ENCODE measurements at regions not wholly inside any gene's neighbourhood (a gene's known extent, or its start where the extent isn't known, plus 50 kb on each side); places are given as distances from the start of the nearest gene placed in this dataset.
"Not testable (repeated sequence)": the region's sequence is repeated elsewhere in the genome, so short reads cannot be mapped to it uniquely, and the experiment has no call there.

DNA sequence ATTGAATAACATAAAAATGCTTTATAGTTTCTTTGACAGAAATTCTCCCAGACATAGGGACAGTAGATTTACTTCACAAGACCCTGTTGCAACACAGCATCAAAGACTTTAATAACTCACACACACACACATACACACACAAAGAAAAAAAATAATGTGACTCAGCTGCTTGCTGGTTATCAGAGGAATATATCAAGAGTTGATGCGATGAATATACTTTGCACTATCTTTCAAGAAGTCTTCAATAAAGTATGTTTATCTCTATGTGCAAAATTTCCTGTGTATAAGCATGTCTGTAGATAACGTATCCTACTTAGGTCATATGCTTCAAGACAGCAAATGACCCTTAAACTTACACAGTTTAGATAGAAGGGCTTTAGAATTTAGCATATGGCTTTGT lies 243.1 kb downstream of the ARL4A start:
- H3K4me3 ChIP-seq: no peak overlapping the region
- TF ChIP-seq POLR2A (IDR thresholded peaks at IDR 0.05): no peak
- TF ChIP-seq EP300 (IDR thresholded peaks at IDR 0.05): no peak
- TF ChIP-seq POLR2AphosphoS5 (IDR thresholded peaks at IDR 0.05): no peak
- TF ChIP-seq, protein P1, sequence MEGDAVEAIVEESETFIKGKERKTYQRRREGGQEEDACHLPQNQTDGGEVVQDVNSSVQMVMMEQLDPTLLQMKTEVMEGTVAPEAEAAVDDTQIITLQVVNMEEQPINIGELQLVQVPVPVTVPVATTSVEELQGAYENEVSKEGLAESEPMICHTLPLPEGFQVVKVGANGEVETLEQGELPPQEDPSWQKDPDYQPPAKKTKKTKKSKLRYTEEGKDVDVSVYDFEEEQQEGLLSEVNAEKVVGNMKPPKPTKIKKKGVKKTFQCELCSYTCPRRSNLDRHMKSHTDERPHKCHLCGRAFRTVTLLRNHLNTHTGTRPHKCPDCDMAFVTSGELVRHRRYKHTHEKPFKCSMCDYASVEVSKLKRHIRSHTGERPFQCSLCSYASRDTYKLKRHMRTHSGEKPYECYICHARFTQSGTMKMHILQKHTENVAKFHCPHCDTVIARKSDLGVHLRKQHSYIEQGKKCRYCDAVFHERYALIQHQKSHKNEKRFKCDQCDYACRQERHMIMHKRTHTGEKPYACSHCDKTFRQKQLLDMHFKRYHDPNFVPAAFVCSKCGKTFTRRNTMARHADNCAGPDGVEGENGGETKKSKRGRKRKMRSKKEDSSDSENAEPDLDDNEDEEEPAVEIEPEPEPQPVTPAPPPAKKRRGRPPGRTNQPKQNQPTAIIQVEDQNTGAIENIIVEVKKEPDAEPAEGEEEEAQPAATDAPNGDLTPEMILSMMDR (IDR thresholded peaks at IDR 0.05): no peak
- intact Hi-C loops (cut with DNase I): no loop called here
- no peaks in the 10 kb centered on the region for H3K9me3 ChIP-seq
- H3K27me3 ChIP-seq: no peaks in the 10 kb centered on the region
- no peak for DNase-seq
- H3K27ac ChIP-seq: no peak overlapping the region
- H3K36me3 ChIP-seq: no peaks in the 10 kb centered on the region
- no peaks in the 10 kb centered on the region for H3K4me1 ChIP-seq
- 84 to 91% methylated on average over 2 of the region's 2 CpGs for WGBS, 2 donors

DNA sequence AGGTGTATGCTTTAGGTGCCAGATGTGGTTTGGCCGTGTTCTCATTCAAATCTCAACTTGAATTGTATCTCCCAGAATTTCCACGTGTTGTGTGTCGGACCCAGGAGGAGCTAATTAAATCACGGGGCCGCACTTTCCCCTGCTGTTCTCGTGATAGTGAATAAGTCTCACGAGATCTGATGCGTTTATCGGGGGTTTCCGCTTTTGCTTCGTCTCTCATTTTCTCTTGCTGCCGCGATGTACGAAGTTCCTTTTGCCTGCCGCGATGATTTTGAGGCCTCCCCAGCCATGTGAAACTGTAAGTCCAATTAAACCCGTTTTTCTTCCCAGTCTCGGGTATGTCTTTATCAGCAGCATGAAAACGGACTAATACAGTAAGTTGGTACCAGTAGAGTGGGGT lies 244.0 kb downstream of the ARL4A start:
- H3K9me3 ChIP-seq; H3K4me3 ChIP-seq; H3K27ac ChIP-seq; DNase-seq; H3K4me1 ChIP-seq; H3K27me3 ChIP-seq; H3K36me3 ChIP-seq; intact Hi-C loops (cut with DNase I): not testable (repeated sequence)
- WGBS, 2 donors: 94% methylated on average over 19 of the region's 19 CpGs

DNA sequence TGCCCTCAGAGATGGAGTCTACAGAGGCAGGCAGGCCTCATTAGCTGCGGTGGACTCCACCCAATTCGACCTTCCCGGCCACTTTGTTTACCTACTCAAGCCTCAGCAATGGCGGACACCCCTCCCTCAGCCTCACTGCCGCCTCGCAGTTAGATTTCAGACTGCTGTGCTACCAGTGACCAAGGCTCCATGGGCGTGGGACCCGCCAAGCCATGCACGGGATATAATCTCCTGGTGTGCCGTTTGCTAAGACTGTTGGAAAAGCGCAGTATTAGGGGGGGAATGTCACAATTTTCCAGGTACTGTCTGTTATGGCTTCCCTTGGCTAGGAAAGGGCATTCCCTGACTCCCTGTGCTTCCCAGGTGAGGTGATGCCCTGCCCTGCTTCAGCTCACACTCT lies 252.3 kb downstream of the ARL4A start:
- Histone ChIP-seq H3K4me3 (no peak overlapping the region), H3K9me3 (no peaks in the 10 kb centered on the region), H3K27me3 (no peaks in the 10 kb centered on the region), H3K36me3 (no peaks in the 10 kb centered on the region), H3K4me1 (peaks cover 0 to 13% (median 8%) of the 10 kb centered on the region in 4 donors), H3K27ac (no peak overlapping the region)
- WGBS, 2 donors: 97 to 98% methylated on average over 11 of the region's 11 CpGs
- no peak for DNase-seq
- intact Hi-C loops (cut with DNase I): no loop called here
- TF ChIP-seq EP300 (IDR thresholded peaks at IDR 0.05): no peak
- TF ChIP-seq POLR2AphosphoS5 (IDR thresholded peaks at IDR 0.05): no peak
- TF ChIP-seq, protein P1 (IDR thresholded peaks at IDR 0.05): no peak
- TF ChIP-seq POLR2A (IDR thresholded peaks at IDR 0.05): no peak

DNA sequence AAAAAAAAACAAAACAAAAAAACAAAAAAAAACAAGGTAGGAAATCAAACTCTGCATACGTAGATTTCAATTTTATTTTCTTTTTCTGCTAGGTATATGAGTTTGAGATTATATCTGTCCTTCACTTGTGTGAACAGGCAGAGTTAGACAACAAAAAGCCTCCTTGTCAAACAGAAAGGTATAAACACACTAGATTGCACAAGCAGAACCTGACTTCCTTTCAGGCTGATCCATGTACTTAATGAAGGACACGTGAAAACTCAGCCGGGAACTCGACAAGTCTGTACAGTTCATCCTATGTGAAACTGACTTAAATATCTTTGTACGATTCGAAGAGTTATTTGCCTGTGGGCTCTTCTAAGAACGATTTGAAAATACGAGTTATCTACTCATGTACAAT lies 254.1 kb downstream of the ARL4A start:
- Histone ChIP-seq H3K27ac (no peak overlapping the region), H3K9me3 (no peaks in the 10 kb centered on the region), H3K36me3 (no peaks in the 10 kb centered on the region), H3K4me3 (no peak overlapping the region), H3K27me3 (no peaks in the 10 kb centered on the region), H3K4me1 (peaks cover 0 to 13% (median 8%) of the 10 kb centered on the region in 4 donors)
- TF ChIP-seq EP300 (IDR thresholded peaks at IDR 0.05) (no peak), POLR2A (IDR thresholded peaks at IDR 0.05) (no peak), POLR2AphosphoS5 (IDR thresholded peaks at IDR 0.05) (no peak)
- TF ChIP-seq, protein P1 (IDR thresholded peaks at IDR 0.05): no peak
- intact Hi-C loops (cut with DNase I): no loop called here
- WGBS, 2 donors: 59 to 79% methylated on average over 8 of the region's 8 CpGs
- DNase-seq: no peak

DNA sequence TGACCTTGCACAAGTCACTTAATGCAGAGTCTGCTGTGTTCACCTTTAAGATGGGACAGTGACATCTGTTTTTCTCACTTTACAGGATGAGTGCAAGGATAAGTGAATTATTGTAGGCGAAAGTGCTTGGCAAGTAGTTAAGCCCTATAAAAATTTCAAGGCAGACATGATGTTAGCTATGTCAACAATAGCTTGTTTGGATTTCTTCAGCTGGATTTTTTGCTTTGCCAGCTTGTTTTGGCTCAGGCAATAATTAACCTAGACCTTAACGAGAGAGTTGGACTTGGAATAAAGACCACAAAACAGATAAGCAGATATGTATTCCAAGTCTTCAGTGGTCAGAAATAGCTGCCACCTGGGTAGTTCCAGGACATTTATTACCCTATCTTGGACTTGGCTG lies 255.2 kb downstream of the ARL4A start:
- TF ChIP-seq POLR2AphosphoS5 (IDR thresholded peaks at IDR 0.05) (no peak), EP300 (IDR thresholded peaks at IDR 0.05) (no peak), POLR2A (IDR thresholded peaks at IDR 0.05) (no peak)
- TF ChIP-seq, protein P1 (IDR thresholded peaks at IDR 0.05): no peak
- H3K9me3 ChIP-seq: no peaks in the 10 kb centered on the region
- H3K4me3 ChIP-seq: no peak overlapping the region
- H3K27me3 ChIP-seq: no peaks in the 10 kb centered on the region
- peaks cover 0 to 13% (median 8%) of the 10 kb centered on the region in 4 donors for H3K4me1 ChIP-seq
- 13 to 51% methylated on average over 2 of the region's 2 CpGs for WGBS, 2 donors
- H3K36me3 ChIP-seq: no peaks in the 10 kb centered on the region
- DNase-seq: no peak
- no peak overlapping the region for H3K27ac ChIP-seq
- intact Hi-C loops (cut with DNase I): no loop called here

All from sigmoid colon (tissue), 6 donors.